HuH-7.5 (cell line): ENCODE measurements at regions not wholly inside any gene's neighbourhood (a gene's known extent, or its start where the extent isn't known, plus 50 kb on each side); places are given as distances from the start of the nearest gene placed in this dataset.

Experiments
- DNase-seq: peaks from one replicate; pipeline ENCODE4 v3.0.0; 2011; ENCODE audit warnings: low spot score

- DNase-seq, result no peak
Measured at GRCh38 chr5:129821477-129822131, 73.7 kb downstream of the MINAR2 start.

- DNase-seq, result no peak
Measured at GRCh38 chr5:129830288-129830687, 74.0 kb upstream of the CHSY3 start.

- no peak for DNase-seq
Measured at GRCh38 chr5:129836321-129836720, 67.9 kb upstream of the CHSY3 start.

GRCh38 chr5:129844764-129845163, 59.5 kb upstream of the CHSY3 start:
- no peak for DNase-seq

GRCh38 chr5:129852747-129853352, 51.4 kb upstream of the CHSY3 start:
- DNase-seq, result peak; percentile 13

- DNase-seq, result no peak
Measured at GRCh38 chr5:129853588-129853987, 50.7 kb upstream of the CHSY3 start.
